H1 (cell line): ENCODE measurements at regions not wholly inside any gene's neighbourhood (a gene's known extent, or its start where the extent isn't known, plus 50 kb on each side); places are given as distances from the start of the nearest gene placed in this dataset.
A peak's percentile ranks its signal among the peaks of the same experiment; 100 is the strongest.
"Not testable (repeated sequence)": the region's sequence is repeated elsewhere in the genome, so short reads cannot be mapped to it uniquely, and the experiment has no call there.

ENCODE experiments used
- CTCF ChIA-PET: fragments of 300-600 bp; sonication (Branson Sonifier 250); formaldehyde crosslinking; loops from one replicate; lab custom pipeline; 2021; ENCODE audit not compliant: partially characterized antibody; lab: Charles Lee
- POLR2A ChIA-PET: fragments of 300-600 bp; sonication (Branson Sonifier 250); formaldehyde crosslinking; loops from one replicate; lab custom pipeline; 2021; ENCODE audit warnings: inconsistent platforms; ENCODE audit not compliant: partially characterized antibody; lab: Charles Lee
- DNase-seq, 2 experiments: peaks; one replicate each; pipeline versions ENCODE4 v3.0.0 to v3.0.0-alpha.2; 2010 to 2022; ENCODE audit warnings: low spot score in 2 of 2, low read depth in 1 of 2, mixed read lengths in 1 of 2
- FAIRE-seq: peaks from 2 replicates; lab custom pipeline; 2011; peaks lifted over from hg19 to GRCh38; lab: Jason Lieb, UNC
- H2AFZ ChIP-seq: 2 replicates; pipeline ENCODE4 v1.8.1; 2012; ENCODE audit warnings: low read length, inconsistent platforms
- H2AK5ac ChIP-seq: 2 replicates; pipeline ENCODE4 v1.6.1; 2013; ENCODE audit warnings: low read depth, low read length
- H2BK120ac ChIP-seq: replicated peaks from 2 replicates; pipeline ENCODE3; 2013; ENCODE audit warnings: low read depth, low read length, inconsistent platforms
- H2BK12ac ChIP-seq: 2 replicates; pipeline ENCODE4 v1.6.1; 2013; ENCODE audit warnings: low read depth, low read length
- H2BK15ac ChIP-seq: 2 replicates; pipeline ENCODE4 v1.6.1; 2013; ENCODE audit warnings: low read length
- H2BK20ac ChIP-seq: 2 replicates; pipeline ENCODE4 v1.6.1; 2013; ENCODE audit warnings: low read length
- H2BK5ac ChIP-seq: 2 replicates; pipeline ENCODE4 v1.6.1; 2013; ENCODE audit warnings: low read depth, low read length
- H3K14ac ChIP-seq: 2 replicates; pipeline ENCODE4 v1.6.1; 2013; ENCODE audit warnings: inconsistent platforms; ENCODE audit not compliant: insufficient read length
- H3K18ac ChIP-seq: 2 replicates; pipeline ENCODE4 v1.6.1; 2013; ENCODE audit warnings: low read length; ENCODE audit errors: extremely low read depth
- H3K23ac ChIP-seq: 2 replicates; pipeline ENCODE4 v1.6.1; 2013; ENCODE audit warnings: inconsistent platforms; ENCODE audit not compliant: insufficient read length
- H3K23me2 ChIP-seq: 2 replicates; pipeline ENCODE4 v1.6.1; 2013; ENCODE audit warnings: low read depth, low read length
- H3K27ac ChIP-seq: 2 replicates; pipeline ENCODE4 v1.6.1; 2011; ENCODE audit warnings: low read depth, low read length, inconsistent platforms
- H3K27me3 ChIP-seq, 4 experiments: replicated peaks in 1 of 4; 1 replicate in 1 of 4; 2 replicates in 3 of 4; pipeline versions ENCODE4 v1.6.1 to v1.8.1; 2011 to 2013; ENCODE audit warnings: low read length in 3 of 4, mild to moderate bottlenecking in 3 of 4, inconsistent platforms in 2 of 4, mixed read lengths in 2 of 4, moderate library complexity in 1 of 4; ENCODE audit not compliant: control insufficient read depth in 3 of 4, insufficient read depth in 3 of 4; ENCODE audit errors: extremely low read depth in 1 of 4
- H3K36me3 ChIP-seq, 4 experiments: 2 replicates each; pipeline versions ENCODE4 v1.6.1 to v1.8.1; 2011 to 2013; ENCODE audit warnings: mild to moderate bottlenecking in 4 of 4, low read length in 3 of 4, moderate library complexity in 2 of 4, control low read depth in 1 of 4, inconsistent platforms in 1 of 4; ENCODE audit not compliant: insufficient read depth in 4 of 4, control insufficient read depth in 2 of 4
- H3K4ac ChIP-seq: replicated peaks from 2 replicates; pipeline ENCODE3; 2013; ENCODE audit warnings: low read length, low read depth, mixed read lengths, inconsistent platforms; ENCODE audit not compliant: insufficient read length
- H3K4me1 ChIP-seq, 4 experiments: replicated peaks in 1 of 4; 1 replicate in 1 of 4; 2 replicates in 3 of 4; pipeline versions ENCODE4 v1.6.1 to v1.8.1; 2011 to 2013; ENCODE audit warnings: low read length in 3 of 4, inconsistent platforms in 2 of 4, mixed read lengths in 1 of 4; ENCODE audit not compliant: insufficient read depth in 4 of 4, control insufficient read depth in 3 of 4
- H3K4me2 ChIP-seq, 2 experiments: 2 replicates each; pipeline versions ENCODE4 v1.6.1 to v1.8.1; 2011 to 2013; ENCODE audit warnings: low read depth in 2 of 2, low read length in 2 of 2, control low read depth in 1 of 2, inconsistent platforms in 1 of 2, mild to moderate bottlenecking in 1 of 2; ENCODE audit not compliant: insufficient read depth in 1 of 2
- H3K4me3 ChIP-seq, 4 experiments: fragments of 200-600, 300-600 bp in 1 of 4; sonication (generic), shearing (Covaris generic), sonication (Bioruptor Twin) in 1 of 4; 2 replicates each; pipeline versions ENCODE4 v1.5.1 to v1.8.1; 2011 to 2016; ENCODE audit warnings: low read length in 4 of 4, low read depth in 3 of 4, control low read depth in 2 of 4, inconsistent platforms in 2 of 4, mild to moderate bottlenecking in 2 of 4, mixed read lengths in 1 of 4, moderate library complexity in 1 of 4; ENCODE audit not compliant: insufficient read depth in 2 of 4; ENCODE audit errors: extremely low read depth in 1 of 4
- H3K56ac ChIP-seq: replicated peaks from 2 replicates; pipeline ENCODE3; 2013; ENCODE audit warnings: low read depth, mild to moderate bottlenecking, mixed read lengths, low read length, inconsistent platforms; ENCODE audit not compliant: insufficient read length
- H3K79me1 ChIP-seq: 2 replicates; pipeline ENCODE4 v1.6.1; 2013; ENCODE audit warnings: low read depth, low read length, control low read depth
- H3K79me2 ChIP-seq, 2 experiments: 2 replicates each; pipeline versions ENCODE4 v1.6.1 to v1.8.1; 2012 to 2013; ENCODE audit warnings: low read length in 2 of 2, mild to moderate bottlenecking in 2 of 2, inconsistent platforms in 1 of 2; ENCODE audit not compliant: insufficient read depth in 2 of 2, control insufficient read depth in 1 of 2
- H3K9ac ChIP-seq, 4 experiments: replicated peaks in 1 of 4; 1 replicate in 1 of 4; 2 replicates in 3 of 4; pipeline versions ENCODE4 v1.6.1 to v1.8.1; 2011 to 2013; ENCODE audit warnings: low read depth in 3 of 4, low read length in 3 of 4, control low read depth in 2 of 4, mild to moderate bottlenecking in 2 of 4, moderate library complexity in 2 of 4, inconsistent platforms in 1 of 4; ENCODE audit errors: extremely low read depth in 1 of 4
- H3K9me3 ChIP-seq, 2 experiments: 2 replicates each; pipeline versions ENCODE4 v1.6.1 to v1.8.1; 2012 to 2013; ENCODE audit warnings: mild to moderate bottlenecking in 2 of 2, moderate library complexity in 2 of 2, control low read depth in 1 of 2, inconsistent platforms in 1 of 2, low read depth in 1 of 2, low read length in 1 of 2, mixed read lengths in 1 of 2; ENCODE audit not compliant: insufficient read depth in 2 of 2
- H4K20me1 ChIP-seq, 2 experiments: replicated peaks in 1 of 2; 2 replicates each; pipeline versions ENCODE3 to v1.8.1; 2011 to 2013; ENCODE audit warnings: inconsistent platforms in 2 of 2, low read length in 2 of 2, mild to moderate bottlenecking in 1 of 2; ENCODE audit not compliant: insufficient read depth in 2 of 2, control insufficient read depth in 1 of 2
- H4K5ac ChIP-seq: 2 replicates; pipeline ENCODE4 v1.6.1; 2013; ENCODE audit warnings: low read length, low read depth, mixed read lengths, inconsistent platforms; ENCODE audit not compliant: insufficient read length
- H4K8ac ChIP-seq: 2 replicates; pipeline ENCODE4 v1.8.0; 2013; ENCODE audit warnings: mild to moderate bottlenecking, moderate library complexity, low read length, inconsistent platforms; ENCODE audit not compliant: insufficient read depth; ENCODE audit errors: extremely low read depth
- H4K91ac ChIP-seq: replicated peaks from 2 replicates; pipeline ENCODE3; 2013; ENCODE audit warnings: low read length, mixed read lengths, inconsistent platforms; ENCODE audit not compliant: insufficient read length
- CTCF ChIP-seq, 3 experiments: IDR thresholded peaks; 1 replicate in 2 of 3; 2 replicates in 1 of 3; pipeline versions ENCODE4 v1.5.1 to v1.6.1; 2011; ENCODE audit warnings: low read length in 3 of 3, mild to moderate bottlenecking in 3 of 3, inconsistent platforms in 2 of 3, low read depth in 1 of 3, moderate library complexity in 1 of 3; ENCODE audit not compliant: insufficient read depth in 1 of 3; ENCODE audit errors: control extremely low read depth in 1 of 3
- TAF1 ChIP-seq: IDR thresholded peaks from 2 replicates; pipeline ENCODE4 v1.6.1; 2011; ENCODE audit warnings: mild to moderate bottlenecking, low read depth, low read length
- YY1 ChIP-seq: IDR thresholded peaks from 2 replicates; pipeline ENCODE4 v1.6.1; 2011; ENCODE audit warnings: low read depth, mild to moderate bottlenecking, low read length
- WGBS, 2 experiments: shearing (Covaris generic) in 1 of 2; methylation state at CpG; one replicate each; pipeline versions ENCODE4 v1.1.6 to v1.1.7; 2013 to 2015; ENCODE audit warnings: low lambda C conversion rate in 2 of 2, mixed read lengths in 2 of 2, inconsistent platforms in 1 of 2, low coverage in 1 of 2, missing lambda C conversion rate in 1 of 2; ENCODE audit not compliant: insufficient replicate concordance in 2 of 2, insufficient coverage in 1 of 2, insufficient read length in 1 of 2; ENCODE audit errors: extremely low coverage in 1 of 2, missing lambda C conversion rate in 1 of 2; 5-methylcytosine and 5-hydroxymethylcytosine counted together

- not testable (repeated sequence) for H3K79me1 ChIP-seq, H3K56ac ChIP-seq, H2BK20ac ChIP-seq, H3K23me2 ChIP-seq, H3K18ac ChIP-seq, H2BK15ac ChIP-seq, H3K23ac ChIP-seq, H2AFZ ChIP-seq, H4K8ac ChIP-seq, H3K4me1 ChIP-seq, H3K27me3 ChIP-seq, H3K27ac ChIP-seq, H2BK5ac ChIP-seq, H2BK12ac ChIP-seq
- CTCF ChIA-PET, result interaction anchor here (0.6 to 1.8 kb wide), 15 partner anchors 8 to 252 kb away, joined by 3 to 7 read pairs (median 4); partner anchors contain the start of gene BPNT1
- peak overlapping the region in 2 of 4 experiments; percentile 52 to 53; a peak in 5 of 8 replicates for H3K4me3 ChIP-seq
- WGBS, 2 experiments, result 30% methylated on average over 14 of the region's 15 CpGs; no CpG with 5 or more reads in 1 of the 2 experiments
- DNase-seq, result peak in 1 of 2 experiments; percentile 83
- TF ChIP-seq YY1 (peak; percentile 74; the same call in 1 of the 2 replicates), TAF1 (0 out of 2 replicates have a peak, but pooled peaks have one; percentile 34), CTCF (IDR thresholded peaks at IDR 0.05; ENCODE audit: control extremely low read depth in 1 of 3, insufficient read depth in 1 of 3, low read depth in 1 of 3, low read length in 3 of 3) (peak in 1 of 3 experiments; percentile 7; a peak in 1 of 4 replicates)
- TF ChIP-seq, all 59 proteins: peak for 3; not testable (repeated sequence) for 56
- H4K5ac ChIP-seq, H3K9me3 ChIP-seq, H3K36me3 ChIP-seq, H3K79me2 ChIP-seq, H4K20me1 ChIP-seq, H3K4ac ChIP-seq, H2BK120ac ChIP-seq, H3K14ac ChIP-seq, H4K91ac ChIP-seq, H2AK5ac ChIP-seq, FAIRE-seq: not testable (repeated sequence)
- Histone ChIP-seq H3K9ac (peak overlapping the region in 1 of 4 experiments; percentile 65; a peak in 2 of 7 replicates), H3K4me2 (peak overlapping the region; percentile 40 to 68)
- POLR2A ChIA-PET, result interaction anchor here (1.6 to 1.7 kb wide), 2 partner anchors 11 to 87 kb away, joined by 3 to 5 read pairs; no protein-coding TSS in a partner anchor
These were observed 88.8 kb downstream of the SLC30A10 start for GRCh38 chr1:219839595-219839994.
